ENCODE measurements at regions not wholly inside any gene's neighbourhood (a gene's known extent, or its start where the extent isn't known, plus 50 kb on each side); places are given as distances from the start of the nearest gene placed in this dataset.
A peak's percentile ranks its signal among the peaks of the same experiment; 100 is the strongest.
"Not testable (repeated sequence)": the region's sequence is repeated elsewhere in the genome, so short reads cannot be mapped to it uniquely, and the experiment has no call there.

GRCh38 chr22:23433127-23434005 lies 146.7 kb downstream of the IGLL1 start:
- ATAC-seq (peak; percentile 94), DNase-seq (peak; percentile 76)
- H3K4me1 ChIP-seq; H3K27me3 ChIP-seq; H3K36me3 ChIP-seq; intact Hi-C loops (cut with DNase I); H3K9me3 ChIP-seq; H3K27ac ChIP-seq: not testable (repeated sequence)
- H3K4me3 ChIP-seq: peak overlapping the region; percentile 28
- peak; percentile 52 for TF ChIP-seq CTCF (IDR thresholded peaks at IDR 0.05)

- H3K27me3 ChIP-seq; H3K27ac ChIP-seq; H3K9me3 ChIP-seq; H3K36me3 ChIP-seq; DNase-seq; H3K4me1 ChIP-seq; H3K4me3 ChIP-seq; ATAC-seq; intact Hi-C loops (cut with DNase I): not testable (repeated sequence)
Observed at GRCh38 chr22:23432719-23433118, 147.4 kb downstream of the IGLL1 start.

- Histone ChIP-seq H3K27ac (no peak overlapping the region), H3K4me1 (peaks cover 3% of the 10 kb centered on the region), H3K4me3 (no peak overlapping the region), H3K36me3 (no peaks in the 10 kb centered on the region), H3K9me3 (no peaks in the 10 kb centered on the region), H3K27me3 (no peaks in the 10 kb centered on the region)
- intact Hi-C loops (cut with DNase I): no loop called here
- no peak for DNase-seq
- no peak for TF ChIP-seq CTCF (IDR thresholded peaks at IDR 0.05)
- no peak for ATAC-seq
Observed at GRCh38 chr22:23431337-23432072, 148.6 kb downstream of the IGLL1 start.

- H3K27me3 ChIP-seq; H3K36me3 ChIP-seq; H3K9me3 ChIP-seq; DNase-seq; ATAC-seq; H3K4me1 ChIP-seq; H3K4me3 ChIP-seq; H3K27ac ChIP-seq; intact Hi-C loops (cut with DNase I): not testable (repeated sequence)
Observed at GRCh38 chr22:23424551-23425068, 155.5 kb downstream of the IGLL1 start.

- DNase-seq (no peak), ATAC-seq (no peak)
- no peaks in the 10 kb centered on the region for H3K9me3 ChIP-seq
- H3K4me3 ChIP-seq: no peak overlapping the region
- TF ChIP-seq CTCF (IDR thresholded peaks at IDR 0.05): no peak
- no peaks in the 10 kb centered on the region for H3K36me3 ChIP-seq
- intact Hi-C loops (cut with DNase I): no loop called here
- H3K4me1 ChIP-seq: no peaks in the 10 kb centered on the region
- H3K27ac ChIP-seq: no peak overlapping the region
- no peaks in the 10 kb centered on the region for H3K27me3 ChIP-seq
Observed at GRCh38 chr22:23424031-23424430, 156.1 kb downstream of the IGLL1 start.

GRCh38 chr22:23422281-23422680 lies 157.8 kb downstream of the IGLL1 start:
- H3K4me1 ChIP-seq; DNase-seq; H3K36me3 ChIP-seq; H3K9me3 ChIP-seq; H3K4me3 ChIP-seq; H3K27me3 ChIP-seq; ATAC-seq; H3K27ac ChIP-seq; intact Hi-C loops (cut with DNase I): not testable (repeated sequence)

- H3K9me3 ChIP-seq; ATAC-seq; H3K36me3 ChIP-seq; H3K4me1 ChIP-seq; H3K27ac ChIP-seq; H3K4me3 ChIP-seq; H3K27me3 ChIP-seq; DNase-seq; intact Hi-C loops (cut with DNase I): not testable (repeated sequence)
Observed at GRCh38 chr22:23421300-23421699, 158.8 kb downstream of the IGLL1 start.

Measured in upper lobe of right lung (tissue), 1 donor.